ENCODE measurements at regions not wholly inside any gene's neighbourhood (a gene's known extent, or its start where the extent isn't known, plus 50 kb on each side); places are given as distances from the start of the nearest gene placed in this dataset.

- Histone ChIP-seq H3K4me1 (no peaks in the 10 kb centered on the region), H3K9me3 (no peaks in the 10 kb centered on the region), H3K4me3 (no peak overlapping the region), H3K27me3 (no peaks in the 10 kb centered on the region), H3K36me3 (no peaks in the 10 kb centered on the region), H3K27ac (no peak overlapping the region)
- intact Hi-C loops (cut with DNase I), result no loop called here
- no peak for TF ChIP-seq CTCF (IDR thresholded peaks at IDR 0.05)
- no peak for ATAC-seq
- DNase-seq, result no peak
Observed at GRCh38 chr5:145117285-145117684, 717.9 kb downstream of the PRELID2 start.

- no peaks in the 10 kb centered on the region for H3K36me3 ChIP-seq
- H3K4me3 ChIP-seq, result no peak overlapping the region
- H3K9me3 ChIP-seq, result no peaks in the 10 kb centered on the region
- ATAC-seq (no peak), DNase-seq (no peak)
- H3K4me1 ChIP-seq, result no peaks in the 10 kb centered on the region
- intact Hi-C loops (cut with DNase I), result no loop called here
- H3K27me3 ChIP-seq, result no peaks in the 10 kb centered on the region
- no peak for TF ChIP-seq CTCF (IDR thresholded peaks at IDR 0.05)
- no peak overlapping the region for H3K27ac ChIP-seq
Observed at GRCh38 chr5:145111420-145111819, 723.7 kb downstream of the PRELID2 start.

GRCh38 chr5:145110834-145111233 is 724.3 kb downstream of the PRELID2 start:
- no peak for TF ChIP-seq CTCF (IDR thresholded peaks at IDR 0.05)
- H3K9me3 ChIP-seq, result no peaks in the 10 kb centered on the region
- H3K4me1 ChIP-seq, result no peaks in the 10 kb centered on the region
- no peaks in the 10 kb centered on the region for H3K27me3 ChIP-seq
- no peak overlapping the region for H3K4me3 ChIP-seq
- no peak for ATAC-seq
- H3K27ac ChIP-seq, result no peak overlapping the region
- no peak for DNase-seq
- intact Hi-C loops (cut with DNase I), result no loop called here
- H3K36me3 ChIP-seq, result no peaks in the 10 kb centered on the region

GRCh38 chr5:145110181-145110580 is 725.0 kb downstream of the PRELID2 start:
- no peak for ATAC-seq
- no peak for TF ChIP-seq CTCF (IDR thresholded peaks at IDR 0.05)
- Histone ChIP-seq H3K36me3 (no peaks in the 10 kb centered on the region), H3K4me3 (no peak overlapping the region), H3K9me3 (no peaks in the 10 kb centered on the region), H3K27ac (no peak overlapping the region), H3K27me3 (no peaks in the 10 kb centered on the region), H3K4me1 (no peaks in the 10 kb centered on the region)
- intact Hi-C loops (cut with DNase I), result no loop called here
- DNase-seq, result no peak

GRCh38 chr5:145105384-145105783 is 729.8 kb downstream of the PRELID2 start:
- no peak overlapping the region for H3K4me3 ChIP-seq
- no peaks in the 10 kb centered on the region for H3K36me3 ChIP-seq
- TF ChIP-seq CTCF (IDR thresholded peaks at IDR 0.05), result no peak
- intact Hi-C loops (cut with DNase I), result no loop called here
- no peaks in the 10 kb centered on the region for H3K27me3 ChIP-seq
- no peak overlapping the region for H3K27ac ChIP-seq
- H3K9me3 ChIP-seq, result no peaks in the 10 kb centered on the region
- DNase-seq (no peak), ATAC-seq (no peak)
- H3K4me1 ChIP-seq, result no peaks in the 10 kb centered on the region

All from left lung (tissue), 4 donors.